GM13976 (cell line): ENCODE measurements at regions not wholly inside any gene's neighbourhood (a gene's known extent, or its start where the extent isn't known, plus 50 kb on each side); places are given as distances from the start of the nearest gene placed in this dataset.

ENCODE experiments used
- DNase-seq: peaks from one replicate; pipeline ENCODE4 v3.0.0; 2012; ENCODE audit warnings: low spot score
- in situ Hi-C: fragments of 300-500 bp; cut with MboI; formaldehyde crosslinking; loops from one replicate; pipeline ENCODE4 v1.12.0; 2022; ENCODE audit warnings: low sequenced_read_pairs, mixed read lengths, inconsistent platforms; ENCODE audit not compliant: unreplicated experiment
- TF ChIP-seq, protein P1 (sequence below): IDR thresholded peaks from 2 replicates; pipeline ENCODE4 v1.5.1; 2012; ENCODE audit warnings: borderline replicate concordance, mild to moderate bottlenecking; ENCODE audit not compliant: insufficient read depth; ENCODE audit errors: extremely low read depth, missing control alignments, control extremely low read depth

DNA sequence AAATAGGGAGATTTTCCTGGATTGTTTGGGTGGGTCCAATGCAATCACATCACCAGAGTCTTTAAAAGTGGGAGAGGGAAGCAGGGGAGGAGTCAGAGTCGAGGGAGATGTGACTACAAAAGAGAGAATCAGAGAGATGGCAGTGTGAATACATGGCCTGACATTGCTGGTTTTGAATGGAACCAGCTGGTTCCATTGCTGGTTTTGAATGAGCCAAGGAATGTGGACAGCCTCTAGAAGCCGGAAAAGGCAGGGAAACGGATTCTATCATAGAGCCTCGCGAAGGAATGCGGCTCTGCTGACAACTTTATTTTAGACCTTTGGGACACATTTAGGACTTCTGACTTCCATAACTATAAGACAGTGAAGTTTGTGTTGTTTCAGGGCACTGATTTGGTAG, 627.0 kb upstream of the HTR2C start:
- in situ Hi-C loops: no loop called here
- TF ChIP-seq, protein P1, sequence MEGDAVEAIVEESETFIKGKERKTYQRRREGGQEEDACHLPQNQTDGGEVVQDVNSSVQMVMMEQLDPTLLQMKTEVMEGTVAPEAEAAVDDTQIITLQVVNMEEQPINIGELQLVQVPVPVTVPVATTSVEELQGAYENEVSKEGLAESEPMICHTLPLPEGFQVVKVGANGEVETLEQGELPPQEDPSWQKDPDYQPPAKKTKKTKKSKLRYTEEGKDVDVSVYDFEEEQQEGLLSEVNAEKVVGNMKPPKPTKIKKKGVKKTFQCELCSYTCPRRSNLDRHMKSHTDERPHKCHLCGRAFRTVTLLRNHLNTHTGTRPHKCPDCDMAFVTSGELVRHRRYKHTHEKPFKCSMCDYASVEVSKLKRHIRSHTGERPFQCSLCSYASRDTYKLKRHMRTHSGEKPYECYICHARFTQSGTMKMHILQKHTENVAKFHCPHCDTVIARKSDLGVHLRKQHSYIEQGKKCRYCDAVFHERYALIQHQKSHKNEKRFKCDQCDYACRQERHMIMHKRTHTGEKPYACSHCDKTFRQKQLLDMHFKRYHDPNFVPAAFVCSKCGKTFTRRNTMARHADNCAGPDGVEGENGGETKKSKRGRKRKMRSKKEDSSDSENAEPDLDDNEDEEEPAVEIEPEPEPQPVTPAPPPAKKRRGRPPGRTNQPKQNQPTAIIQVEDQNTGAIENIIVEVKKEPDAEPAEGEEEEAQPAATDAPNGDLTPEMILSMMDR: no peak
- DNase-seq: no peak

DNA sequence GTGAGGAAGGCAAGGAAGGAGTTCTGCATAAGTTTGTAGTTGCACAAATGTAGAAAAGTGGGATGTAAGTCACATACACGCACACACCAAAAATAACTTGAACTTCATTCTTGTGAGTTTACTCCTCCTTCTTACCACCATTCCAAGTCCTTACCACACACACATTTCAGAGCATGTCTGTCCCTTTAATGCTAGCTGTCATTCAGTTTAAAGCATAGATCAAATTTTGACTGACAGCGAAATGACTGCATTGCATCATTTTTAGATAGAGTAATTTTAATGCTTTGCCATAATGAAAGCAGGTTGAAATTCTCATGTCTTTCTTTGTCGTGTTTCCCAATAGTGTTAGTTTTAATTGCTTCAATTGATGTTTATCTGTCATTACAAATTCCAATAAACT, 629.6 kb upstream of the HTR2C start:
- TF ChIP-seq, protein P1: no peak
- DNase-seq: no peak
- in situ Hi-C loops: no loop called here

DNA sequence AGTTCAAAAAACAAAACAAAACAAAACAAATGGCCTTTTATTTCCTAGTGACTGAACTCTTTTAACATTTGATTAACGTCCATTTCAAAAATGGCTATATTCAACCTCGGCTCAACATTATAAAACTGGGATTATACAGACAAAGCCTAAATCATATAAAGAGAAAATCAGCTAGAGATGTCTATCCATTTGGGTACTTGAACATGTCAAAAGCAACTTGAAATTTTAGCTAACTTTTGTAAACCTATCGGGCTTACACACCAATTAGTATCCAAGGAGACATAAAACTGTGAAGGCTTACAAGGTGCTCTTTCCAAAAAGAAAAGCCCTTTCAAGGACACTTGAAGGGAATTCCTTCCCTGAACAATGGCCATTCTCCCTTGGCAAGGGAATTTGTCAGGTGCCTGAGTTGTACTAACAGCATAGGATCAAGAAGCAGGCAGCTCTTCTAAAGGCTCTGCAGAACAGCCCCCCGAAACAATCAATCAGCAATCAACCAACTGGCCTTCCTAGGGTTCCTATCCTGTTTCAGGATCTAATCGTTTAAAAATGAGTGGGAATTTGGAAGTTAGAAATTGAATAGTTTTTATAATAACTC, 633.7 kb upstream of the HTR2C start:
- no peak for DNase-seq
- TF ChIP-seq, protein P1: no peak
- in situ Hi-C loops: no loop called here

DNA sequence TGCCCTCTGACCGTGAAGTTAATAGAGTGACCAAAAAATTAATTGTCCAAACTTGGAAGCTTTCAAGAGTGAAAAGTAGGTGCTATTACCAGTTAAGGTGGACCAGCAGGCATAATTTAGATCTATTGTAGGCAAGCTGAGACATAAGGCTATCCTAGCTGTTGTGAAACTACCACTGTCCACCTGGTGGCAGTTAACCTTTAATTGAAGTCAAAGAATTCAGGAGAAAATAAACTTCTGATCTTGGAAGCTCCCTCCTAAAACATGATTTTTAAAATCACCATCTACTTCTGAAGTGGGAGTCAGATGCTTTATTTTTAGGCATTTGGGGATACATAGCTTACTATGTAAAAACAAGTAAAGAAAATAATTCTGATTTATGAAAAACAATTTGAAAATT, 636.3 kb upstream of the HTR2C start:
- no peak for DNase-seq
- in situ Hi-C loops: no loop called here
- TF ChIP-seq, protein P1: no peak

DNA sequence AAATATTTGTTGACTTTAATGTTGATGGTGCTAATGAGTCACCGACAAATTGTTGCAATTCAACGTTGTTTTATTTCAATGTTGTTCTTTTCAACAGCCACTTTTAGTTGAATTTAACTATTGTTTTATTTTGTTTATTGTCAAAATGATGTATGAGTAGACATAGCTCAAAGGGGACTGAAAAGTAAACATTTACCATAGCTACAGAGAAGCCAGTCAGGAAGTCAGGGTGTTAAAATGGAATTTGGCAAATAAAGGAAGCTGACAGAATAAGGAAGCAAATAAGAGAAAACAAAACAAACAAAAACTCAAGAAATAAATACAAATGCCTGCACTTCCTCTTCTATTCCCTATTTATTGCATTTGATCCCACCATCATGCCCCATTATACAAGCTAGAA, 648.4 kb upstream of the HTR2C start:
- no peak for DNase-seq
- in situ Hi-C loops: no loop called here
- TF ChIP-seq, protein P1: no peak

DNA sequence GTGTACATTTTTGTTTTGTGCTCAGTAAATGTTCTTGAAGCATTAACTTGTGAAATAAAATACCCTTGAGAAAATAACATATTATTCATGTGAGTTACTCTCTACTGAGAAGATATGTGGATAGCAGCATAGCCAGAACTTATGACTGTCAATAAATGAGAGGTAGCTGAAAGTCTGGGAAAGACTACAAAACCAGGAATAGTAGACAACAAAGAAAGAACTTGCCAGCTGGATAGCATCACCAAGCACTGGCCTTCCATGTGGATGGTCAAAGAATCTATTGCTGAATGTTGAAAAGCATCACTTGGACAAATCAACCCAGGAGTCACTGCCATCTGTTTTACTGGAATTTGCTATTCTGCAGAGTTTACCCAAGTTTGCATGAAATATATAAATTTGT, 650.0 kb upstream of the HTR2C start:
- DNase-seq: no peak
- TF ChIP-seq, protein P1: no peak
- in situ Hi-C loops: no loop called here
